Ishikawa (cell line): ENCODE measurements at regions not wholly inside any gene's neighbourhood (a gene's known extent, or its start where the extent isn't known, plus 50 kb on each side); places are given as distances from the start of the nearest gene placed in this dataset.

Experiments
- CEBPB ChIP-seq: IDR thresholded peaks from 2 replicates; pipeline ENCODE4 v1.6.1; 2012
- CREB1 ChIP-seq: IDR thresholded peaks from 2 replicates; pipeline ENCODE4 v1.6.1; 2012; ENCODE audit warnings: low read depth
- EP300 ChIP-seq: IDR thresholded peaks from 2 replicates; pipeline ENCODE4 v1.6.1; 2012; ENCODE audit warnings: borderline replicate concordance
- FOXM1 ChIP-seq: IDR thresholded peaks from 2 replicates; pipeline ENCODE4 v1.6.1; 2012; ENCODE audit warnings: low read depth, borderline replicate concordance
- RAD21 ChIP-seq: IDR thresholded peaks from 2 replicates; pipeline ENCODE4 v1.6.1; 2012; ENCODE audit warnings: low read depth
- TAF1 ChIP-seq: IDR thresholded peaks from 2 replicates; pipeline ENCODE4 v1.6.1; 2012; ENCODE audit warnings: low read depth, mild to moderate bottlenecking
- TEAD4 ChIP-seq: IDR thresholded peaks from 2 replicates; pipeline ENCODE4 v1.6.1; 2012
- ZBTB7A ChIP-seq: IDR thresholded peaks from 2 replicates; pipeline ENCODE4 v1.6.1; 2012; ENCODE audit warnings: low read depth
- TF ChIP-seq, protein P1 (sequence below): IDR thresholded peaks from 2 replicates; pipeline ENCODE4 v1.6.1; 2012

DNA sequence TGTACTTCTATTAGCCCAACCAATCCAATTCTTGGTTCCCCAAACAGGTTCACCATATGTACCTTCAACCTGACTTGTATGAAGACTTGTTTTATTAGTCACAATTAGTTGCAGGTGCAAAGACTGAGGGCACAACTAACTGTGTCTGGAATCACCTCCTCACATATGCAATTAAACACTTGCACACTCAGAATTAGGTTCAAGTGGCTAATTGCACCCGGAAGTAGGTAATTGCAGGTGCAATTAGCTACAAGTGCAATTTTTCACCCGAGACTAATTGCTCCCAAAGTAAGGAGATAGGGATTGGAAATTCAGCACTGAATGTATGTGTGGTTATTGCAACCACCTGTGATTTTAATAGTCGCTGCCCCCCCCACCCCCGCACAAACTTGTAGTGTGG, 338.9 kb downstream of the ZSWIM6 start:
- TF ChIP-seq ZBTB7A (no peak), CEBPB (no peak), TEAD4 (no peak), RAD21 (no peak), EP300 (no peak), TAF1 (no peak), CREB1 (no peak), FOXM1 (no peak)
- TF ChIP-seq, protein P1, sequence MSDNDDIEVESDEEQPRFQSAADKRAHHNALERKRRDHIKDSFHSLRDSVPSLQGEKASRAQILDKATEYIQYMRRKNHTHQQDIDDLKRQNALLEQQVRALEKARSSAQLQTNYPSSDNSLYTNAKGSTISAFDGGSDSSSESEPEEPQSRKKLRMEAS: no peak
